Hepatocyte (in vitro differentiated cells): ENCODE measurements at regions not wholly inside any gene's neighbourhood (a gene's known extent, or its start where the extent isn't known, plus 50 kb on each side); places are given as distances from the start of the nearest gene placed in this dataset.

Experiments
- CTCF ChIP-seq: fragments of 200-600 bp; sonication (generic); IDR thresholded peaks from 2 replicates; pipeline ENCODE4 v1.5.1; 2016; ENCODE audit warnings: antibody characterized with exemption, mild to moderate bottlenecking; ENCODE audit not compliant: poor library complexity
- EZH2 ChIP-seq: fragments of 200-600 bp; sonication (generic); IDR thresholded peaks from 2 replicates; pipeline ENCODE4 v1.6.1; 2016; ENCODE audit warnings: antibody characterized with exemption, mild to moderate bottlenecking, borderline replicate concordance
- EZH2phosphoT487 ChIP-seq: fragments of 200-600 bp; sonication (generic); IDR thresholded peaks from one replicate; pipeline ENCODE4 v1.6.1; 2018; ENCODE audit warnings: antibody characterized with exemption, mild to moderate bottlenecking, low read depth, moderate library complexity; ENCODE audit not compliant: unreplicated experiment, severe bottlenecking

GRCh38 chrX:966396-967070 lies 245.9 kb downstream of the CRLF2 start:
- TF ChIP-seq CTCF (no peak), EZH2 (no peak), EZH2phosphoT487 (no peak)
